ENCODE measurements at regions not wholly inside any gene's neighbourhood (a gene's known extent, or its start where the extent isn't known, plus 50 kb on each side); places are given as distances from the start of the nearest gene placed in this dataset.

- H3K36me3 ChIP-seq, result no peaks in the 10 kb centered on the region
- no peak overlapping the region for H3K4me3 ChIP-seq
- DNase-seq (no peak), ATAC-seq (peak; percentile 80)
- intact Hi-C loops (cut with DNase I), result no loop called here
- H3K27ac ChIP-seq, result no peak overlapping the region
- H3K9me3 ChIP-seq, result no peaks in the 10 kb centered on the region
- no peaks in the 10 kb centered on the region for H3K27me3 ChIP-seq
- TF ChIP-seq CTCF (IDR thresholded peaks at IDR 0.05), result no peak
- no peaks in the 10 kb centered on the region for H3K4me1 ChIP-seq
These were observed 89.9 kb downstream of the MGST1 start for GRCh38 chr12:16437281-16437816.

- DNase-seq, result no peak
- H3K36me3 ChIP-seq, result no peaks in the 10 kb centered on the region
- H3K27ac ChIP-seq, result no peak overlapping the region
- H3K4me1 ChIP-seq, result no peaks in the 10 kb centered on the region
- H3K4me3 ChIP-seq, result no peak overlapping the region
- intact Hi-C loops (cut with DNase I), result no loop called here
- H3K27me3 ChIP-seq, result no peaks in the 10 kb centered on the region
- TF ChIP-seq CTCF (IDR thresholded peaks at IDR 0.05), result no peak
- no peak for ATAC-seq
- no peaks in the 10 kb centered on the region for H3K9me3 ChIP-seq
These were observed 90.5 kb downstream of the MGST1 start for GRCh38 chr12:16437926-16438325.

- Histone ChIP-seq H3K4me3 (no peak overlapping the region), H3K27ac (no peak overlapping the region), H3K9me3 (no peaks in the 10 kb centered on the region), H3K36me3 (no peaks in the 10 kb centered on the region), H3K27me3 (no peaks in the 10 kb centered on the region), H3K4me1 (no peaks in the 10 kb centered on the region)
- ATAC-seq (no peak), DNase-seq (no peak)
- no peak for TF ChIP-seq CTCF (IDR thresholded peaks at IDR 0.05)
- intact Hi-C loops (cut with DNase I), result no loop called here
These were observed 102.0 kb downstream of the MGST1 start for GRCh38 chr12:16449459-16449858.

- no peak for ATAC-seq
- intact Hi-C loops (cut with DNase I), result no loop called here
- Histone ChIP-seq H3K9me3 (no peaks in the 10 kb centered on the region), H3K27ac (no peak overlapping the region), H3K4me3 (no peak overlapping the region), H3K4me1 (no peaks in the 10 kb centered on the region), H3K36me3 (no peaks in the 10 kb centered on the region), H3K27me3 (no peaks in the 10 kb centered on the region)
- DNase-seq, result no peak
- no peak for TF ChIP-seq CTCF (IDR thresholded peaks at IDR 0.05)
These were observed 105.9 kb downstream of the MGST1 start for GRCh38 chr12:16453319-16453718.

- Histone ChIP-seq H3K4me1 (no peaks in the 10 kb centered on the region), H3K9me3 (no peaks in the 10 kb centered on the region), H3K27ac (no peak overlapping the region), H3K36me3 (no peaks in the 10 kb centered on the region), H3K27me3 (no peaks in the 10 kb centered on the region), H3K4me3 (no peak overlapping the region)
- DNase-seq (no peak), ATAC-seq (no peak)
- intact Hi-C loops (cut with DNase I), result no loop called here
- TF ChIP-seq CTCF (IDR thresholded peaks at IDR 0.05), result no peak
These were observed 107.0 kb downstream of the MGST1 start for GRCh38 chr12:16454481-16454880.

GRCh38 chr12:16458521-16459078 lies 111.2 kb downstream of the MGST1 start:
- ATAC-seq, result no peak
- TF ChIP-seq CTCF (IDR thresholded peaks at IDR 0.05), result no peak
- DNase-seq, result no peak
- H3K9me3 ChIP-seq, result no peaks in the 10 kb centered on the region
- H3K27ac ChIP-seq, result no peak overlapping the region
- no peaks in the 10 kb centered on the region for H3K4me1 ChIP-seq
- H3K36me3 ChIP-seq, result no peaks in the 10 kb centered on the region
- intact Hi-C loops (cut with DNase I), result no loop called here
- no peaks in the 10 kb centered on the region for H3K27me3 ChIP-seq
- H3K4me3 ChIP-seq, result no peak overlapping the region

All from upper lobe of right lung (tissue), 1 donor.